OCI-LY3 (cell line): ENCODE measurements at regions not wholly inside any gene's neighbourhood (a gene's known extent, or its start where the extent isn't known, plus 50 kb on each side); places are given as distances from the start of the nearest gene placed in this dataset.

ENCODE experiments used
- H2AFZ ChIP-seq: fragments of 200-600, 300-600 bp; shearing (Covaris generic); 2 replicates; pipeline ENCODE4 v1.6.0; 2014; ENCODE audit warnings: antibody characterized with exemption, low read depth, low read length
- H3K27ac ChIP-seq: fragments of 200-600, 300-600 bp; sonication (generic); 2 replicates; pipeline ENCODE4 v1.5.1; 2014; ENCODE audit warnings: mild to moderate bottlenecking, low read length, moderate library complexity, mixed read lengths
- H3K27me3 ChIP-seq: fragments of 200-600, 300-600 bp; sonication (generic); 2 replicates; pipeline ENCODE4 v1.6.1; 2014; ENCODE audit warnings: low read depth, low read length, mixed read lengths
- H3K36me3 ChIP-seq: fragments of 200-600, 300-600 bp; sonication (generic); replicated peaks from 2 replicates; pipeline ENCODE3; 2014; ENCODE audit warnings: low read depth, low read length, mixed read lengths
- H3K4me1 ChIP-seq: fragments of 300-600, 200-600 bp; sonication (generic); 2 replicates; pipeline ENCODE4 v1.6.1; 2014; ENCODE audit warnings: low read length, mixed read lengths
- H3K4me2 ChIP-seq: fragments of 200-600, 300-600 bp; sonication (generic); 2 replicates; pipeline ENCODE4 v1.6.1; 2014; ENCODE audit warnings: low read length, mixed read lengths
- H3K4me3 ChIP-seq: fragments of 300-600, 200-600 bp; sonication (generic); 2 replicates; pipeline ENCODE4 v1.5.1; 2014; ENCODE audit warnings: antibody characterized with exemption, mild to moderate bottlenecking, low read length, moderate library complexity
- H3K79me2 ChIP-seq: fragments of 300-600, 200-600 bp; shearing (Covaris generic); 2 replicates; pipeline ENCODE4 v1.6.1; 2014; ENCODE audit warnings: mild to moderate bottlenecking, low read length, mixed read lengths
- H3K9ac ChIP-seq: fragments of 300-600, 200-600 bp; shearing (Covaris generic); 2 replicates; pipeline ENCODE4 v1.6.0; 2014; ENCODE audit warnings: mild to moderate bottlenecking, low read length, moderate library complexity
- H3K9me3 ChIP-seq: fragments of 200-600, 300-600 bp; shearing (Covaris generic); 2 replicates; pipeline ENCODE4 v1.6.1; 2014; ENCODE audit warnings: low read length, mixed read lengths; ENCODE audit not compliant: insufficient read depth
- H4K20me1 ChIP-seq: fragments of 200-600, 300-600 bp; sonication (generic); 2 replicates; pipeline ENCODE4 v1.6.1; 2016; ENCODE audit warnings: low read length, mixed read lengths; ENCODE audit not compliant: insufficient read depth
- CTCF ChIP-seq: fragments of 200-600, 300-600 bp; sonication (generic); IDR thresholded peaks from 2 replicates; pipeline ENCODE4 v1.5.1; 2014; ENCODE audit warnings: antibody characterized with exemption, low read length, low read depth
- EZH2phosphoT487 ChIP-seq: fragments of 200-600 bp; shearing (Covaris generic); IDR thresholded peaks from 2 replicates; pipeline ENCODE4 v1.6.1; 2018; ENCODE audit warnings: antibody characterized with exemption, mixed run types, low read depth

- no peaks in the 10 kb centered on the region for H3K9me3 ChIP-seq
- no peaks in the 10 kb centered on the region for H3K79me2 ChIP-seq
- H3K9ac ChIP-seq: no peak overlapping the region
- no peak overlapping the region for H3K27ac ChIP-seq
- TF ChIP-seq CTCF (peak; percentile 71), EZH2phosphoT487 (no peak)
- H4K20me1 ChIP-seq: no peaks in the 10 kb centered on the region
- peaks cover 29% of the 10 kb centered on the region for H3K27me3 ChIP-seq
- no peaks in the 10 kb centered on the region for H3K36me3 ChIP-seq
- no peak overlapping the region for H3K4me3 ChIP-seq
- no peaks in the 10 kb centered on the region for H3K4me1 ChIP-seq
- 0 out of 2 replicates have a peak overlapping the region, but pooled peaks have one; percentile 10 for H3K4me2 ChIP-seq
- H2AFZ ChIP-seq: no peak overlapping the region
These were observed 1030.4 kb downstream of the TMEM121 start for GRCh38 chr14:106556665-106557289.

GRCh38 chr14:106562451-106562850, 1036.1 kb downstream of the TMEM121 start:
- peaks cover 33% of the 10 kb centered on the region for H3K27me3 ChIP-seq
- H3K79me2 ChIP-seq: no peaks in the 10 kb centered on the region
- H3K36me3 ChIP-seq: no peaks in the 10 kb centered on the region
- no peaks in the 10 kb centered on the region for H4K20me1 ChIP-seq
- no peak overlapping the region for H3K9ac ChIP-seq
- H3K9me3 ChIP-seq: no peaks in the 10 kb centered on the region
- H3K4me1 ChIP-seq: no peaks in the 10 kb centered on the region
- H3K27ac ChIP-seq: no peak overlapping the region
- no peak overlapping the region for H2AFZ ChIP-seq
- no peak overlapping the region for H3K4me3 ChIP-seq
- TF ChIP-seq EZH2phosphoT487: no peak
- TF ChIP-seq CTCF: no peak
- H3K4me2 ChIP-seq: no peak overlapping the region

- Histone ChIP-seq H3K79me2 (no peaks in the 10 kb centered on the region), H3K9ac (no peak overlapping the region), H3K27ac (no peak overlapping the region), H3K27me3 (peaks cover 19% of the 10 kb centered on the region), H4K20me1 (no peaks in the 10 kb centered on the region), H3K36me3 (no peaks in the 10 kb centered on the region), H3K9me3 (no peaks in the 10 kb centered on the region), H3K4me1 (no peaks in the 10 kb centered on the region), H3K4me3 (no peak overlapping the region), H3K4me2 (no peak overlapping the region), H2AFZ (no peak overlapping the region)
- TF ChIP-seq CTCF: peak; percentile 74
- no peak for TF ChIP-seq EZH2phosphoT487
These were observed 1037.8 kb downstream of the TMEM121 start for GRCh38 chr14:106564058-106564643.

- no peaks in the 10 kb centered on the region for H3K79me2 ChIP-seq
- H4K20me1 ChIP-seq: no peaks in the 10 kb centered on the region
- no peak overlapping the region for H3K4me3 ChIP-seq
- H2AFZ ChIP-seq: no peak overlapping the region
- no peak overlapping the region for H3K4me2 ChIP-seq
- no peak overlapping the region for H3K27ac ChIP-seq
- H3K9ac ChIP-seq: no peak overlapping the region
- H3K4me1 ChIP-seq: no peaks in the 10 kb centered on the region
- TF ChIP-seq CTCF: no peak
- H3K27me3 ChIP-seq: peaks cover 24% of the 10 kb centered on the region
- no peaks in the 10 kb centered on the region for H3K9me3 ChIP-seq
- H3K36me3 ChIP-seq: no peaks in the 10 kb centered on the region
These were observed 1052.1 kb downstream of the TMEM121 start for GRCh38 chr14:106578481-106578880.
